Type B pancreatic cell (in vitro differentiated cells): ENCODE measurements at regions not wholly inside any gene's neighbourhood (a gene's known extent, or its start where the extent isn't known, plus 50 kb on each side); places are given as distances from the start of the nearest gene placed in this dataset.
"Not testable (repeated sequence)": the region's sequence is repeated elsewhere in the genome, so short reads cannot be mapped to it uniquely, and the experiment has no call there.

ENCODE experiments used
- DNase-seq: peaks from one replicate; pipeline ENCODE4 v3.0.0; 2021; ENCODE audit warnings: mixed read lengths; ENCODE audit not compliant: unreplicated experiment; ENCODE audit errors: extremely low spot score
- H3K27ac Mint-ChIP-seq: 2 replicates; pipeline ENCODE4 v1.8.0; 2021; ENCODE audit warnings: mild to moderate bottlenecking, mixed read lengths
- H3K27me3 Mint-ChIP-seq: 2 replicates; pipeline ENCODE4 v1.8.0; 2021; ENCODE audit warnings: mixed read lengths
- H3K36me3 Mint-ChIP-seq: 2 replicates; pipeline ENCODE4 v1.8.0; 2021; ENCODE audit warnings: mixed read lengths
- H3K4me1 Mint-ChIP-seq: one replicate; pipeline ENCODE4 v1.8.0; 2021; ENCODE audit warnings: mixed read lengths; ENCODE audit not compliant: unreplicated experiment
- H3K4me3 Mint-ChIP-seq: 2 replicates; pipeline ENCODE4 v1.8.0; 2021; ENCODE audit warnings: mild to moderate bottlenecking, mixed read lengths
- H3K9me3 Mint-ChIP-seq: 2 replicates; pipeline ENCODE4 v1.8.0; 2021; ENCODE audit warnings: mixed read lengths
- TF ChIP-seq, protein P1 (sequence below): fragments of 200-600 bp; sonication (generic); conservative IDR thresholded peaks from 2 replicates; pipeline ENCODE4 v1.5.0; 2021; ENCODE audit warnings: antibody characterized with exemption, mild to moderate bottlenecking

GRCh38 chr10:10055656-10056442 lies 961.8 kb upstream of the CELF2 start:
- Mint-ChIP-seq H3K4me3 (no peak overlapping the region), H3K4me1 (peaks cover 5% of the 10 kb centered on the region), H3K27ac (no peak overlapping the region), H3K9me3 (no peaks in the 10 kb centered on the region), H3K27me3 (no peaks in the 10 kb centered on the region), H3K36me3 (no peaks in the 10 kb centered on the region)
- TF ChIP-seq, protein P1, sequence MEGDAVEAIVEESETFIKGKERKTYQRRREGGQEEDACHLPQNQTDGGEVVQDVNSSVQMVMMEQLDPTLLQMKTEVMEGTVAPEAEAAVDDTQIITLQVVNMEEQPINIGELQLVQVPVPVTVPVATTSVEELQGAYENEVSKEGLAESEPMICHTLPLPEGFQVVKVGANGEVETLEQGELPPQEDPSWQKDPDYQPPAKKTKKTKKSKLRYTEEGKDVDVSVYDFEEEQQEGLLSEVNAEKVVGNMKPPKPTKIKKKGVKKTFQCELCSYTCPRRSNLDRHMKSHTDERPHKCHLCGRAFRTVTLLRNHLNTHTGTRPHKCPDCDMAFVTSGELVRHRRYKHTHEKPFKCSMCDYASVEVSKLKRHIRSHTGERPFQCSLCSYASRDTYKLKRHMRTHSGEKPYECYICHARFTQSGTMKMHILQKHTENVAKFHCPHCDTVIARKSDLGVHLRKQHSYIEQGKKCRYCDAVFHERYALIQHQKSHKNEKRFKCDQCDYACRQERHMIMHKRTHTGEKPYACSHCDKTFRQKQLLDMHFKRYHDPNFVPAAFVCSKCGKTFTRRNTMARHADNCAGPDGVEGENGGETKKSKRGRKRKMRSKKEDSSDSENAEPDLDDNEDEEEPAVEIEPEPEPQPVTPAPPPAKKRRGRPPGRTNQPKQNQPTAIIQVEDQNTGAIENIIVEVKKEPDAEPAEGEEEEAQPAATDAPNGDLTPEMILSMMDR: no peak
- DNase-seq: no peak

GRCh38 chr10:10056961-10057360 lies 960.7 kb upstream of the CELF2 start:
- Mint-ChIP-seq H3K27me3 (no peaks in the 10 kb centered on the region), H3K27ac (no peak overlapping the region), H3K4me1 (peaks cover 5% of the 10 kb centered on the region), H3K4me3 (no peak overlapping the region), H3K9me3 (no peaks in the 10 kb centered on the region), H3K36me3 (no peaks in the 10 kb centered on the region)
- DNase-seq: no peak
- TF ChIP-seq, protein P1: no peak

GRCh38 chr10:10067644-10068043 lies 950.0 kb upstream of the CELF2 start:
- no peaks in the 10 kb centered on the region for H3K9me3 Mint-ChIP-seq
- H3K36me3 Mint-ChIP-seq: no peaks in the 10 kb centered on the region
- TF ChIP-seq, protein P1: no peak
- DNase-seq: no peak
- no peak overlapping the region for H3K27ac Mint-ChIP-seq
- no peaks in the 10 kb centered on the region for H3K27me3 Mint-ChIP-seq
- no peaks in the 10 kb centered on the region for H3K4me1 Mint-ChIP-seq
- no peak overlapping the region for H3K4me3 Mint-ChIP-seq

DNA sequence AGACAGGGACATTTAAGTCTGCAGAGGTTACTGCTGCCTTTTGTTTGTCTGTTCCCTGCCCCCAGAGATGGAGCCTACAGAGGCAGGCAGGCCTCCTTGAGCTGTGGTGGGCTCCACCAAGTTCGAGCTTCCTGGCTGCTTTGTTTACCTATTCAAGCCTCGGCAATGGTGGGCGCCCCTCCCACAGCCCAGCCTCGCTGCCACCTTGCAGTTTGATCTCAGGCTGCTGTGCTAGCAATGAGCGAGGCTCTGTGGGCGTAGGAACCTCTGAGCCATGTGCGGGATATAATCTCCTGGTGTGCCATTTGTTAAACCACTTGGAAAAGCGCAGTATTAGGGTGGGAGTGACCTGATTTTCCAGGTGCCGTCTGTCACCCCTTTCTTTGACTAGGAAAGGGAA lies 942.8 kb upstream of the CELF2 start:
- not testable (repeated sequence) for H3K27me3 Mint-ChIP-seq, H3K9me3 Mint-ChIP-seq, H3K4me3 Mint-ChIP-seq, DNase-seq, H3K4me1 Mint-ChIP-seq, H3K36me3 Mint-ChIP-seq, H3K27ac Mint-ChIP-seq

DNA sequence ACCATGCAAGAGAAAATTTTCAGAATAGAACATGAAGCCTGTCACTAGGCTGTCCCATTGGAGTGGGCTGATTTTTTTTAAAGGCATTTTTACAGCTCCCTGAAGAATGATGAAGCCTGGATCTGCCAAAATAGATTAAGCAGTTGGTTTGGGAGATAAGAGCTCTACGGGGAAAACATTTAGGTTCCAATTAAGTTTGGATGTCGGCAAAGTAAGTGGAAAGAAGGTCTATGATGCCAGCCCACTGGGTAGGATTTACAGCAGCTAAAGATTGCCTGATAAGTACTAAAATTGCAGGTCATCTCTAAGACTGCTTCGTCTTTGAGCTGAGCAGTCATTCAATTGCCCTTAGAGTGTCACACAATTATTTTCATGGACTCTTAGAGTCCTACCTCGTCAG lies 939.2 kb upstream of the CELF2 start:
- no peak overlapping the region for H3K27ac Mint-ChIP-seq
- H3K27me3 Mint-ChIP-seq: no peaks in the 10 kb centered on the region
- no peak for DNase-seq
- H3K9me3 Mint-ChIP-seq: peaks cover 7% of the 10 kb centered on the region
- TF ChIP-seq, protein P1: no peak
- no peaks in the 10 kb centered on the region for H3K36me3 Mint-ChIP-seq
- no peaks in the 10 kb centered on the region for H3K4me1 Mint-ChIP-seq
- H3K4me3 Mint-ChIP-seq: no peak overlapping the region

DNA sequence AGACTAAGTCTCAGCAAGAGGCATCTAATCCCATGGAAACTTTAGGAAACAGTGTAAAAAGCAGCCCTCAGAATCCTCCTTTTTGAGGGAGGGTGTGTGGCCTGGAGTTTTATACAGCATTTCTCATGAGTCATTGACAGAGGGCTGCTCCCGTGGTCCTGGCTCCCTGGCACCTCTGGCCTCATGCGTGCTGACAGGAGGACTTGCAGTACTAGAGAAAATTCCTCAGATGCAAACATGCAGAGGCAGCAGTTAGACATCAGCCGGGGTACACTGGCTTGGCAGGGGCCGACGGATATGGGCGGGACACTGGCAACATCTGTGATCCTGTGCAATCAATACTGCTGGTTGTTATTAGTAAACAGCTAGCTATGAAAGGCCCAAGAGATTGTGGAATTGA lies 925.1 kb upstream of the CELF2 start:
- TF ChIP-seq, protein P1: no peak
- Mint-ChIP-seq H3K27ac (no peak overlapping the region), H3K4me3 (no peak overlapping the region), H3K36me3 (no peaks in the 10 kb centered on the region), H3K9me3 (no peaks in the 10 kb centered on the region), H3K27me3 (no peaks in the 10 kb centered on the region), H3K4me1 (peaks cover 9% of the 10 kb centered on the region)
- no peak for DNase-seq
